H1 (cell line): ENCODE measurements at regions not wholly inside any gene's neighbourhood (a gene's known extent, or its start where the extent isn't known, plus 50 kb on each side); places are given as distances from the start of the nearest gene placed in this dataset.

Experiments
- ASH2L ChIP-seq: fragments of 200-600, 300-600 bp; sonication (generic); IDR thresholded peaks from one replicate; pipeline ENCODE4 v1.7.1; 2017; ENCODE audit warnings: low read length
- CHD7 ChIP-seq: fragments of 300-600 bp; sonication (generic); IDR thresholded peaks from 2 replicates; pipeline ENCODE4 v1.7.1; 2012; ENCODE audit warnings: low read length, moderate library complexity, mild to moderate bottlenecking, inconsistent platforms; ENCODE audit not compliant: insufficient replicate concordance
- E2F6 ChIP-seq: IDR thresholded peaks from 2 replicates; pipeline ENCODE4 v1.6.1; 2012; ENCODE audit warnings: inconsistent platforms
- EZH2 ChIP-seq: fragments of 200-600 bp; sonication (generic); IDR thresholded peaks from 2 replicates; pipeline ENCODE4 v1.7.1; 2012; ENCODE audit warnings: low read depth, mild to moderate bottlenecking, moderate library complexity, low read length, inconsistent platforms; ENCODE audit not compliant: severe bottlenecking
- PHF8 ChIP-seq: fragments of 200-600 bp; sonication (generic); conservative IDR thresholded peaks from 2 replicates; pipeline ENCODE4 v1.7.1; 2012; ENCODE audit warnings: low read depth, mild to moderate bottlenecking, inconsistent platforms, low read length, moderate library complexity
- POLR2AphosphoS5 ChIP-seq: IDR thresholded peaks from 2 replicates; pipeline ENCODE4 v1.6.1; 2011; ENCODE audit warnings: low read depth, low read length
- RAD21 ChIP-seq, 2 experiments: IDR thresholded peaks in 1 of 2; conservative IDR thresholded peaks in 1 of 2; 2 replicates each; pipeline ENCODE4 v1.6.1; 2011; ENCODE audit warnings: low read depth in 2 of 2, low read length in 2 of 2, improper control_type of control experiment in 1 of 2, inconsistent platforms in 1 of 2, mild to moderate bottlenecking in 1 of 2, moderate library complexity in 1 of 2
- SIX5 ChIP-seq: IDR thresholded peaks from 2 replicates; pipeline ENCODE4 v1.6.1; 2011; ENCODE audit warnings: mild to moderate bottlenecking, low read depth, low read length
- TBP ChIP-seq: IDR thresholded peaks from 2 replicates; pipeline ENCODE4 v1.6.1; 2011; ENCODE audit warnings: low read depth, low read length, improper control_type of control experiment
- TEAD4 ChIP-seq: IDR thresholded peaks from 2 replicates; pipeline ENCODE4 v1.6.1; 2012; ENCODE audit warnings: low read depth, low read length, inconsistent platforms, mixed read lengths

DNA sequence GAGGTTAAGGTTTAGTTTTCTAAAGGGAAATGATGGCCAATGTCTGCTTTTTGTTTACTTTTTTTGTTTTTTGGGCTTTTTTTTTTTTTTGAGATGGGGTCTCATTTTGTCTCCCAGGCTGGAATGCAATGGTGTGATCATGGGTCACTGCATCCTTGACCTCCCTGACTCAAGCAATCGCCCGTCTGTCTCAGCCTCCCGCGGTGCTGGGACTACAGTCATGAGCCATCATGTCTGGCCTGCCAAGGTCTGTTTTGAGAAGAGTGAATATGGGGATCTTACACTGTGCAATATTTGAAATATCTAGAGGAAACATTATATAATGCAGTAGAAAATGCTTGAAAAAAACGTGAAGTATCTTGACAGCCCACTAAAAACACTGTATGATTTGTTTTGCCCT, 162.5 kb downstream of the GASK1B start (continued):
- TF ChIP-seq CHD7 (no peak), POLR2AphosphoS5 (no peak), EZH2 (no peak), E2F6 (no peak), PHF8 (no peak), TBP (no peak), TEAD4 (no peak), SIX5 (no peak), ASH2L (no peak), RAD21 (IDR thresholded peaks at IDR 0.05 in 1 of 2, conservative IDR thresholded peaks at IDR 0.05 in 1 of 2; ENCODE audit: low read depth in 2 of 2, low read length in 2 of 2) (no peak)
- TF ChIP-seq, all 59 proteins: peak for 0
